ENCODE measurements at regions not wholly inside any gene's neighbourhood (a gene's known extent, or its start where the extent isn't known, plus 50 kb on each side); places are given as distances from the start of the nearest gene placed in this dataset.

DNA sequence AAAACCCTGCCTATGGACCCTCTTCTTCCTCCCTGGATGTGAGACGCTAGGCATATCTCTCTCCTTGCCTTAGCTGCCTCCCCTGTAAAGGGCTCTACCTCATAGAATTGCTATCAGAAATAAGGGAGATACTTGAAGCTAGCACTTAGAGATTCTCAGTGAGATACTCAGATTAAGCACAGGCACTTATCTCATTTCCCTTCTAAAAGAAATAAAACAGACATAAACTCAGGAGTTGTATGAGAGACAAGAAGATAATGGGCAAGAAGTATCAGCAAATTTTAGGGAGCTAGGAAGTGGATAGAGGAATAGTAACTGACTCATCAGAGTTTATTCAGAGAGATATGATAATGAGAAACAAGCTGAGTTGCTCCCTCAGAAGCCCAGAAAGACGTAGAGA is 131.0 kb downstream of the SP3 start:
- no peak overlapping the region for H3K27ac ChIP-seq (ENCODE audit: low read length)
- H3K4me3 ChIP-seq (ENCODE audit: low read depth in 1 of 2, low read length in 2 of 2), result no peak overlapping the region
- H3K27me3 ChIP-seq (ENCODE audit: low read depth, low read length), result no peaks in the 10 kb centered on the region
- no peaks in the 10 kb centered on the region for H3K36me3 ChIP-seq (ENCODE audit: control insufficient read depth in 1 of 2, insufficient read depth in 2 of 2, low read length in 2 of 2)
- peaks cover 0 to 3% of the 10 kb centered on the region in 2 donors for H3K4me1 ChIP-seq (ENCODE audit: control insufficient read depth in 1 of 2, insufficient read depth in 2 of 2, low read length in 2 of 2)
- H3K9me3 ChIP-seq (ENCODE audit: control insufficient read depth in 1 of 2, low read length in 2 of 2), result no peaks in the 10 kb centered on the region

GRCh38 chr2:173835726-173836125 is 129.4 kb downstream of the SP3 start:
- Histone ChIP-seq H3K4me1 (ENCODE audit: control insufficient read depth in 1 of 2, insufficient read depth in 2 of 2, low read length in 2 of 2) (peaks cover 0 to 2% of the 10 kb centered on the region in 2 donors), H3K36me3 (ENCODE audit: control insufficient read depth in 1 of 2, insufficient read depth in 2 of 2, low read length in 2 of 2) (no peaks in the 10 kb centered on the region), H3K27ac (ENCODE audit: low read length) (no peak overlapping the region), H3K4me3 (ENCODE audit: low read depth in 1 of 2, low read length in 2 of 2) (no peak overlapping the region), H3K9me3 (ENCODE audit: control insufficient read depth in 1 of 2, low read length in 2 of 2) (no peaks in the 10 kb centered on the region), H3K27me3 (ENCODE audit: low read depth, low read length) (no peaks in the 10 kb centered on the region)

- no peak overlapping the region for H3K27ac ChIP-seq (ENCODE audit: low read length)
- H3K4me1 ChIP-seq (ENCODE audit: control insufficient read depth in 1 of 2, insufficient read depth in 2 of 2, low read length in 2 of 2), result no peaks in the 10 kb centered on the region
- H3K4me3 ChIP-seq (ENCODE audit: low read depth in 1 of 2, low read length in 2 of 2), result no peak overlapping the region
- no peaks in the 10 kb centered on the region for H3K36me3 ChIP-seq (ENCODE audit: control insufficient read depth in 1 of 2, insufficient read depth in 2 of 2, low read length in 2 of 2)
- H3K27me3 ChIP-seq (ENCODE audit: low read depth, low read length), result no peaks in the 10 kb centered on the region
- H3K9me3 ChIP-seq (ENCODE audit: control insufficient read depth in 1 of 2, low read length in 2 of 2), result no peaks in the 10 kb centered on the region
These were observed 124.1 kb downstream of the SP3 start for GRCh38 chr2:173841110-173841509.

DNA sequence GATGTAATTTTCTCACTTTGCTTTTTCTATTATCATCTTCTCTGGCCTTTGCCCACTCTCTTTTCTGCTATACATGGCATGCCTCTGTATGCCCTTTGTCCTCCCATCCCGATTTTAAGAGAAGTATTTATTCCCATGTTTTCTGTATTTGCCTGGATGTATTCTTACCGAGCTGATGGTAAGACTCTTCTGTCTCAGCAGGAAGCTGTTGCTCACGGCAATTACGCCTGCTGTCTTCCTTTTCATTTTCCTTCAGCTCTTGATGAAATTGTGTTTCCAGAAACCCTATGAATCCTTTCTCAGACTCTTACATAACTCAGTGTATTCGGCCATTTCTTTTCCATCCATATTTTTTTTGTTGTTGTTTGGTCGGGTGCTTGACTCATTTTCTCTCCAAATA is 121.6 kb downstream of the SP3 start:
- no peaks in the 10 kb centered on the region for H3K9me3 ChIP-seq (ENCODE audit: control insufficient read depth in 1 of 2, low read length in 2 of 2)
- H3K27me3 ChIP-seq (ENCODE audit: low read depth, low read length), result no peaks in the 10 kb centered on the region
- H3K4me3 ChIP-seq (ENCODE audit: low read depth in 1 of 2, low read length in 2 of 2), result no peak overlapping the region
- H3K4me1 ChIP-seq (ENCODE audit: control insufficient read depth in 1 of 2, insufficient read depth in 2 of 2, low read length in 2 of 2), result no peaks in the 10 kb centered on the region
- no peak overlapping the region for H3K27ac ChIP-seq (ENCODE audit: low read length)
- H3K36me3 ChIP-seq (ENCODE audit: control insufficient read depth in 1 of 2, insufficient read depth in 2 of 2, low read length in 2 of 2), result no peaks in the 10 kb centered on the region

DNA sequence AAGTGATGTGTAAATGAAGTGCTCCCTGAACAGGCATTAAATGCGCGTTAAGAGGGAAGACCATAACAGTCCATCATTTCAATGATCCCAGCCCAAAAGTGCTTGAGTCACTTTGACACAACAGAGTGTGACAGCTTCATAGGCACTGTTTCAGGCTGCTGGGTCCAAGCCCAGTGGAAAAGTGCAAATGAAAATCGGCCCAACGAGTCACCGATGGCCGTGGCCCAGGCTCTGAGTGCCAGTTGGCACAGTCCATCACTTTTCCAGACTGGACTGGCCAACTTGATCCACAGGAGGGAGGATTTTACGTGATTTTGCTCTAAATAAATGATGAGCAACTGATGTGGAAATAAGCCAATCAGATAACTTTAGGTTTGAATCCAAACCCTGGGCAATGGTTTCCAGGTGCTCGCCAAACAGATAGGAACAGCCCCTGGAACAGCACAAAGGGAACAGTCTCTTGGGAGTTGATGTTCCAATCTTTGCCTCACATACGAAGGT is 114.0 kb downstream of the SP3 start:
- Histone ChIP-seq H3K27me3 (ENCODE audit: low read depth, low read length) (no peaks in the 10 kb centered on the region), H3K9me3 (ENCODE audit: control insufficient read depth in 1 of 2, low read length in 2 of 2) (no peaks in the 10 kb centered on the region), H3K4me1 (ENCODE audit: control insufficient read depth in 1 of 2, insufficient read depth in 2 of 2, low read length in 2 of 2) (no peaks in the 10 kb centered on the region), H3K27ac (ENCODE audit: low read length) (no peak overlapping the region), H3K36me3 (ENCODE audit: control insufficient read depth in 1 of 2, insufficient read depth in 2 of 2, low read length in 2 of 2) (no peaks in the 10 kb centered on the region), H3K4me3 (ENCODE audit: low read depth in 1 of 2, low read length in 2 of 2) (no peak overlapping the region)

- Histone ChIP-seq H3K4me3 (ENCODE audit: low read depth in 1 of 2, low read length in 2 of 2) (no peak overlapping the region), H3K9me3 (ENCODE audit: control insufficient read depth in 1 of 2, low read length in 2 of 2) (no peaks in the 10 kb centered on the region), H3K4me1 (ENCODE audit: control insufficient read depth in 1 of 2, insufficient read depth in 2 of 2, low read length in 2 of 2) (no peaks in the 10 kb centered on the region), H3K27ac (ENCODE audit: low read length) (no peak overlapping the region), H3K27me3 (ENCODE audit: low read depth, low read length) (no peaks in the 10 kb centered on the region), H3K36me3 (ENCODE audit: control insufficient read depth in 1 of 2, insufficient read depth in 2 of 2, low read length in 2 of 2) (no peaks in the 10 kb centered on the region)
These were observed 111.0 kb downstream of the SP3 start for GRCh38 chr2:173854141-173854540.

DNA sequence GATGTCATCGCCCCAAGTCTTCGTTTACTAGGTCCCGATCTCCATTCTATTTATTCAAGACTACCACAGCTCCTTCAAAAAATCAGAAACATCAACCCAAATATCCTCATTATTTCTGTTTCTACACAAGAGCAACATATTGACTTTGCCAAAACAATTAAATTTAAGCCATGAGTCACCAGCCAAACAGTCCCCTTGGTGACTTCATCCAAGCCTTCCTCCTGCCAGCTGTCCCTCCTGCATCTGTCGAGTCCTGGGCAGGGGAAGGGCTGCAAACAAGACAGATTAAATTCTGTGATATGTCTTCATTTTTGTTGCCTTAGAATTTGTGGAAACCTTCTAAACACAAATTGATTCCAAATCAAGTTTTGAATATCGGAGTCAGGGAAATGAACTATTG is 110.3 kb downstream of the SP3 start:
- H3K36me3 ChIP-seq (ENCODE audit: control insufficient read depth in 1 of 2, insufficient read depth in 2 of 2, low read length in 2 of 2), result no peaks in the 10 kb centered on the region
- H3K9me3 ChIP-seq (ENCODE audit: control insufficient read depth in 1 of 2, low read length in 2 of 2), result no peaks in the 10 kb centered on the region
- no peak overlapping the region for H3K4me3 ChIP-seq (ENCODE audit: low read depth in 1 of 2, low read length in 2 of 2)
- H3K27ac ChIP-seq (ENCODE audit: low read length), result no peak overlapping the region
- H3K4me1 ChIP-seq (ENCODE audit: control insufficient read depth in 1 of 2, insufficient read depth in 2 of 2, low read length in 2 of 2), result no peaks in the 10 kb centered on the region
- H3K27me3 ChIP-seq (ENCODE audit: low read depth, low read length), result no peaks in the 10 kb centered on the region

DNA sequence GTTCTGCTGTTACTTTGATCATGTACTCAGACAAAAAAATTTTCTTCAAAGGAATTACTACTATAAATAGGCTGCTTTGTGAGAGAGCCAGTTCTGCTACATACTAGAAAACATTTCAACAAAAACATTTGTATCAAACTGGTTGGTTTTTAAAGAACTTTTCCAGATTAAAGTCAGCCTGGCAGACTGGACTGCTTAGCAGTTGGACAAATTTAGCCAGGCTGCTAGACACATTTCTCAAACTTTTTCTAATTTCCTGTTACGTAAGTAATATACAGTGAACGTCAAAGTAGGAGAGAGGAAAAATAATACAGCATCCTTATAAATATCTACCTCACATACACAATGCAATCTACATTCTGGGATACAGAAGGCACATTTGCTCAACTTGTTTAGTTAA is 109.5 kb downstream of the SP3 start:
- H3K9me3 ChIP-seq (ENCODE audit: control insufficient read depth in 1 of 2, low read length in 2 of 2), result no peaks in the 10 kb centered on the region
- no peaks in the 10 kb centered on the region for H3K27me3 ChIP-seq (ENCODE audit: low read depth, low read length)

More for the DNA sequence above, 109.5 kb downstream of the SP3 start:
- Histone ChIP-seq H3K4me3 (ENCODE audit: low read depth in 1 of 2, low read length in 2 of 2) (no peak overlapping the region), H3K36me3 (ENCODE audit: control insufficient read depth in 1 of 2, insufficient read depth in 2 of 2, low read length in 2 of 2) (no peaks in the 10 kb centered on the region), H3K4me1 (ENCODE audit: control insufficient read depth in 1 of 2, insufficient read depth in 2 of 2, low read length in 2 of 2) (no peaks in the 10 kb centered on the region), H3K27ac (ENCODE audit: low read length) (no peak overlapping the region)

Data from muscle layer of duodenum (tissue), 2 donors.